ENCODE measurements at regions not wholly inside any gene's neighbourhood (a gene's known extent, or its start where the extent isn't known, plus 50 kb on each side); places are given as distances from the start of the nearest gene placed in this dataset.

- DNase-seq (ENCODE audit: low spot score): no peak
- no peak overlapping the region for H3K4me3 Mint-ChIP-seq (ENCODE audit: unreplicated experiment)
- H3K27ac Mint-ChIP-seq (ENCODE audit: unreplicated experiment): no peak overlapping the region
- no peaks in the 10 kb centered on the region for H3K4me1 Mint-ChIP-seq (ENCODE audit: low read depth)
- peaks cover 10% of the 10 kb centered on the region for H3K27me3 Mint-ChIP-seq (ENCODE audit: low read depth)
- peaks cover 2% of the 10 kb centered on the region for H3K36me3 Mint-ChIP-seq (ENCODE audit: low read depth)
- TF ChIP-seq, protein P1, sequence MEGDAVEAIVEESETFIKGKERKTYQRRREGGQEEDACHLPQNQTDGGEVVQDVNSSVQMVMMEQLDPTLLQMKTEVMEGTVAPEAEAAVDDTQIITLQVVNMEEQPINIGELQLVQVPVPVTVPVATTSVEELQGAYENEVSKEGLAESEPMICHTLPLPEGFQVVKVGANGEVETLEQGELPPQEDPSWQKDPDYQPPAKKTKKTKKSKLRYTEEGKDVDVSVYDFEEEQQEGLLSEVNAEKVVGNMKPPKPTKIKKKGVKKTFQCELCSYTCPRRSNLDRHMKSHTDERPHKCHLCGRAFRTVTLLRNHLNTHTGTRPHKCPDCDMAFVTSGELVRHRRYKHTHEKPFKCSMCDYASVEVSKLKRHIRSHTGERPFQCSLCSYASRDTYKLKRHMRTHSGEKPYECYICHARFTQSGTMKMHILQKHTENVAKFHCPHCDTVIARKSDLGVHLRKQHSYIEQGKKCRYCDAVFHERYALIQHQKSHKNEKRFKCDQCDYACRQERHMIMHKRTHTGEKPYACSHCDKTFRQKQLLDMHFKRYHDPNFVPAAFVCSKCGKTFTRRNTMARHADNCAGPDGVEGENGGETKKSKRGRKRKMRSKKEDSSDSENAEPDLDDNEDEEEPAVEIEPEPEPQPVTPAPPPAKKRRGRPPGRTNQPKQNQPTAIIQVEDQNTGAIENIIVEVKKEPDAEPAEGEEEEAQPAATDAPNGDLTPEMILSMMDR (IDR thresholded peaks at IDR 0.05): no peak
- H3K9me3 Mint-ChIP-seq (ENCODE audit: low read depth): no peaks in the 10 kb centered on the region
Observed at GRCh38 chr7:111666260-111666659, 104.0 kb upstream of the IMMP2L start.

DNA sequence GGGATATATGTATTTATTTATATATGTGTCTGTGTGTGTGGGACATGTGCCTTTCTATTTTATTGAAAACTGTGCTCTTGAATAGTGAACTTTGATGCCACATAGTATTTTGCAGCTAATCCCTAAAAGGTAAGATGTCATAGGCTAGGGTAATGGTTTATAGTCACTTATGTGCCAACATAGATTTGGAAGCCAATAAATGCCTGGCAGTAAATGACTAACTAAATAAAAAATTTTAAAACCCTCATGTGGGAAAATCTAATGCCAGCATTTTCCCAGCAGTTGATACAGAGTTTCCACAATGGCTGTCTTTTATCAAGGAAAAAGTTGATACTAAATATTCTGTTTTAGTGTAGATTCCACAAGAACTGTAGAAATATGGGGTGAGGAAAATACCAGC is 101.5 kb upstream of the IMMP2L start:
- H3K9me3 Mint-ChIP-seq (ENCODE audit: low read depth): no peaks in the 10 kb centered on the region
- H3K27me3 Mint-ChIP-seq (ENCODE audit: low read depth): peaks cover 6% of the 10 kb centered on the region
- H3K4me3 Mint-ChIP-seq (ENCODE audit: unreplicated experiment): no peak overlapping the region
- no peak for DNase-seq (ENCODE audit: low spot score)
- TF ChIP-seq, protein P1 (IDR thresholded peaks at IDR 0.05): no peak
- H3K27ac Mint-ChIP-seq (ENCODE audit: unreplicated experiment): no peak overlapping the region
- no peaks in the 10 kb centered on the region for H3K4me1 Mint-ChIP-seq (ENCODE audit: low read depth)
- peaks cover 2% of the 10 kb centered on the region for H3K36me3 Mint-ChIP-seq (ENCODE audit: low read depth)

GRCh38 chr7:111662386-111662785 is 100.1 kb upstream of the IMMP2L start:
- peaks cover 2% of the 10 kb centered on the region for H3K36me3 Mint-ChIP-seq (ENCODE audit: low read depth)

DNA sequence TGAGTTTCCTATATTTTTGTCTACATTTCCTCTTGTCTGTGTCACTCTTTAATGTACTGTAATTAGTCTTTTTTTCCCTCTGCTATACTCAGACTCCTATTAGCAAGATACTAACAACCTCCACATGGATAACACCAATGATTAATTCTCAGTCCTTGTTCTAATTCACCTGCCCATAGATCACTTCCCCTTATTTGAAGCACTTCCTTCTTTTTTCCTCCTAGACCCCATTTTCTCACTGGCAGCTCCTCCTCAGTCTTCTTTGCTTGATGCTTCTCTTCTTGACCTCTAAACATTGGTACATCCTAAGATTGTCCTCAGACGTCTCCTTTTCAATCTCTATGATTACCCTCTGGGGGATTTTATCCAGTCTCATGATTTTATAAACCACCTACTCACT is 98.2 kb upstream of the IMMP2L start:
- H3K36me3 Mint-ChIP-seq (ENCODE audit: low read depth): peaks cover 2% of the 10 kb centered on the region
- H3K4me3 Mint-ChIP-seq (ENCODE audit: unreplicated experiment): no peak overlapping the region
- DNase-seq (ENCODE audit: low spot score): no peak
- no peak overlapping the region for H3K27ac Mint-ChIP-seq (ENCODE audit: unreplicated experiment)
- H3K9me3 Mint-ChIP-seq (ENCODE audit: low read depth): peaks cover 3% of the 10 kb centered on the region
- TF ChIP-seq, protein P1 (IDR thresholded peaks at IDR 0.05): no peak
- peaks cover 5% of the 10 kb centered on the region for H3K27me3 Mint-ChIP-seq (ENCODE audit: low read depth)
- H3K4me1 Mint-ChIP-seq (ENCODE audit: low read depth): no peaks in the 10 kb centered on the region

More at GRCh38 chr7:111662386-111662785, 100.1 kb upstream of the IMMP2L start:
- Mint-ChIP-seq H3K27ac (ENCODE audit: unreplicated experiment) (no peak overlapping the region), H3K27me3 (ENCODE audit: low read depth) (peaks cover 10% of the 10 kb centered on the region), H3K4me3 (ENCODE audit: unreplicated experiment) (no peak overlapping the region), H3K4me1 (ENCODE audit: low read depth) (no peaks in the 10 kb centered on the region), H3K9me3 (ENCODE audit: low read depth) (peaks cover 2% of the 10 kb centered on the region)
- no peak for DNase-seq (ENCODE audit: low spot score)
- TF ChIP-seq, protein P1 (IDR thresholded peaks at IDR 0.05): no peak

GRCh38 chr7:111658546-111658945 is 96.3 kb upstream of the IMMP2L start:
- no peak for DNase-seq (ENCODE audit: low spot score)
- no peaks in the 10 kb centered on the region for H3K4me1 Mint-ChIP-seq (ENCODE audit: low read depth)
- H3K9me3 Mint-ChIP-seq (ENCODE audit: low read depth): peaks cover 3% of the 10 kb centered on the region
- no peak overlapping the region for H3K4me3 Mint-ChIP-seq (ENCODE audit: unreplicated experiment)
- peaks cover 6% of the 10 kb centered on the region for H3K27me3 Mint-ChIP-seq (ENCODE audit: low read depth)
- H3K27ac Mint-ChIP-seq (ENCODE audit: unreplicated experiment): no peak overlapping the region
- H3K36me3 Mint-ChIP-seq (ENCODE audit: low read depth): peaks cover 4% of the 10 kb centered on the region
- TF ChIP-seq, protein P1 (IDR thresholded peaks at IDR 0.05): no peak

Data from chondrocyte (in vitro differentiated cells).